H1 (cell line): ENCODE measurements at regions not wholly inside any gene's neighbourhood (a gene's known extent, or its start where the extent isn't known, plus 50 kb on each side); places are given as distances from the start of the nearest gene placed in this dataset.

Experiments
- CTCF ChIA-PET: fragments of 300-600 bp; sonication (Branson Sonifier 250); formaldehyde crosslinking; loops from one replicate; lab custom pipeline; 2021; ENCODE audit not compliant: partially characterized antibody; lab: Charles Lee
- POLR2A ChIA-PET: fragments of 300-600 bp; sonication (Branson Sonifier 250); formaldehyde crosslinking; loops from one replicate; lab custom pipeline; 2021; ENCODE audit warnings: inconsistent platforms; ENCODE audit not compliant: partially characterized antibody; lab: Charles Lee
- DNase-seq, 2 experiments: peaks; one replicate each; pipeline versions ENCODE4 v3.0.0 to v3.0.0-alpha.2; 2010 to 2022; ENCODE audit warnings: low spot score in 2 of 2, low read depth in 1 of 2, mixed read lengths in 1 of 2
- FAIRE-seq: peaks from 2 replicates; lab custom pipeline; 2011; peaks lifted over from hg19 to GRCh38; lab: Jason Lieb, UNC
- H2AFZ ChIP-seq: 2 replicates; pipeline ENCODE4 v1.8.1; 2012; ENCODE audit warnings: low read length, inconsistent platforms
- H2AK5ac ChIP-seq: 2 replicates; pipeline ENCODE4 v1.6.1; 2013; ENCODE audit warnings: low read depth, low read length
- H2BK120ac ChIP-seq: replicated peaks from 2 replicates; pipeline ENCODE3; 2013; ENCODE audit warnings: low read depth, low read length, inconsistent platforms
- H2BK12ac ChIP-seq: 2 replicates; pipeline ENCODE4 v1.6.1; 2013; ENCODE audit warnings: low read depth, low read length
- H2BK15ac ChIP-seq: 2 replicates; pipeline ENCODE4 v1.6.1; 2013; ENCODE audit warnings: low read length
- H2BK20ac ChIP-seq: 2 replicates; pipeline ENCODE4 v1.6.1; 2013; ENCODE audit warnings: low read length
- H2BK5ac ChIP-seq: 2 replicates; pipeline ENCODE4 v1.6.1; 2013; ENCODE audit warnings: low read depth, low read length
- H3K14ac ChIP-seq: 2 replicates; pipeline ENCODE4 v1.6.1; 2013; ENCODE audit warnings: inconsistent platforms; ENCODE audit not compliant: insufficient read length
- H3K18ac ChIP-seq: 2 replicates; pipeline ENCODE4 v1.6.1; 2013; ENCODE audit warnings: low read length; ENCODE audit errors: extremely low read depth
- H3K23ac ChIP-seq: 2 replicates; pipeline ENCODE4 v1.6.1; 2013; ENCODE audit warnings: inconsistent platforms; ENCODE audit not compliant: insufficient read length
- H3K23me2 ChIP-seq: 2 replicates; pipeline ENCODE4 v1.6.1; 2013; ENCODE audit warnings: low read depth, low read length
- H3K27ac ChIP-seq: 2 replicates; pipeline ENCODE4 v1.6.1; 2011; ENCODE audit warnings: low read depth, low read length, inconsistent platforms
- H3K27me3 ChIP-seq, 4 experiments: replicated peaks in 1 of 4; 1 replicate in 1 of 4; 2 replicates in 3 of 4; pipeline versions ENCODE4 v1.6.1 to v1.8.1; 2011 to 2013; ENCODE audit warnings: low read length in 3 of 4, mild to moderate bottlenecking in 3 of 4, inconsistent platforms in 2 of 4, mixed read lengths in 2 of 4, moderate library complexity in 1 of 4; ENCODE audit not compliant: control insufficient read depth in 3 of 4, insufficient read depth in 3 of 4; ENCODE audit errors: extremely low read depth in 1 of 4
- H3K36me3 ChIP-seq, 4 experiments: 2 replicates each; pipeline versions ENCODE4 v1.6.1 to v1.8.1; 2011 to 2013; ENCODE audit warnings: mild to moderate bottlenecking in 4 of 4, low read length in 3 of 4, moderate library complexity in 2 of 4, control low read depth in 1 of 4, inconsistent platforms in 1 of 4; ENCODE audit not compliant: insufficient read depth in 4 of 4, control insufficient read depth in 2 of 4
- H3K4ac ChIP-seq: replicated peaks from 2 replicates; pipeline ENCODE3; 2013; ENCODE audit warnings: low read length, low read depth, mixed read lengths, inconsistent platforms; ENCODE audit not compliant: insufficient read length
- H3K4me1 ChIP-seq, 4 experiments: replicated peaks in 1 of 4; 1 replicate in 1 of 4; 2 replicates in 3 of 4; pipeline versions ENCODE4 v1.6.1 to v1.8.1; 2011 to 2013; ENCODE audit warnings: low read length in 3 of 4, inconsistent platforms in 2 of 4, mixed read lengths in 1 of 4; ENCODE audit not compliant: insufficient read depth in 4 of 4, control insufficient read depth in 3 of 4
- H3K4me2 ChIP-seq, 2 experiments: 2 replicates each; pipeline versions ENCODE4 v1.6.1 to v1.8.1; 2011 to 2013; ENCODE audit warnings: low read depth in 2 of 2, low read length in 2 of 2, control low read depth in 1 of 2, inconsistent platforms in 1 of 2, mild to moderate bottlenecking in 1 of 2; ENCODE audit not compliant: insufficient read depth in 1 of 2
- H3K4me3 ChIP-seq, 4 experiments: fragments of 200-600, 300-600 bp in 1 of 4; sonication (generic), shearing (Covaris generic), sonication (Bioruptor Twin) in 1 of 4; 2 replicates each; pipeline versions ENCODE4 v1.5.1 to v1.8.1; 2011 to 2016; ENCODE audit warnings: low read length in 4 of 4, low read depth in 3 of 4, control low read depth in 2 of 4, inconsistent platforms in 2 of 4, mild to moderate bottlenecking in 2 of 4, mixed read lengths in 1 of 4, moderate library complexity in 1 of 4; ENCODE audit not compliant: insufficient read depth in 2 of 4; ENCODE audit errors: extremely low read depth in 1 of 4
- H3K56ac ChIP-seq: replicated peaks from 2 replicates; pipeline ENCODE3; 2013; ENCODE audit warnings: low read depth, mild to moderate bottlenecking, mixed read lengths, low read length, inconsistent platforms; ENCODE audit not compliant: insufficient read length
- H3K79me1 ChIP-seq: 2 replicates; pipeline ENCODE4 v1.6.1; 2013; ENCODE audit warnings: low read depth, low read length, control low read depth
- H3K79me2 ChIP-seq, 2 experiments: 2 replicates each; pipeline versions ENCODE4 v1.6.1 to v1.8.1; 2012 to 2013; ENCODE audit warnings: low read length in 2 of 2, mild to moderate bottlenecking in 2 of 2, inconsistent platforms in 1 of 2; ENCODE audit not compliant: insufficient read depth in 2 of 2, control insufficient read depth in 1 of 2
- H3K9ac ChIP-seq, 4 experiments: replicated peaks in 1 of 4; 1 replicate in 1 of 4; 2 replicates in 3 of 4; pipeline versions ENCODE4 v1.6.1 to v1.8.1; 2011 to 2013; ENCODE audit warnings: low read depth in 3 of 4, low read length in 3 of 4, control low read depth in 2 of 4, mild to moderate bottlenecking in 2 of 4, moderate library complexity in 2 of 4, inconsistent platforms in 1 of 4; ENCODE audit errors: extremely low read depth in 1 of 4
- H3K9me3 ChIP-seq, 2 experiments: 2 replicates each; pipeline versions ENCODE4 v1.6.1 to v1.8.1; 2012 to 2013; ENCODE audit warnings: mild to moderate bottlenecking in 2 of 2, moderate library complexity in 2 of 2, control low read depth in 1 of 2, inconsistent platforms in 1 of 2, low read depth in 1 of 2, low read length in 1 of 2, mixed read lengths in 1 of 2; ENCODE audit not compliant: insufficient read depth in 2 of 2
- H4K20me1 ChIP-seq, 2 experiments: replicated peaks in 1 of 2; 2 replicates each; pipeline versions ENCODE3 to v1.8.1; 2011 to 2013; ENCODE audit warnings: inconsistent platforms in 2 of 2, low read length in 2 of 2, mild to moderate bottlenecking in 1 of 2; ENCODE audit not compliant: insufficient read depth in 2 of 2, control insufficient read depth in 1 of 2
- H4K5ac ChIP-seq: 2 replicates; pipeline ENCODE4 v1.6.1; 2013; ENCODE audit warnings: low read length, low read depth, mixed read lengths, inconsistent platforms; ENCODE audit not compliant: insufficient read length
- H4K8ac ChIP-seq: 2 replicates; pipeline ENCODE4 v1.8.0; 2013; ENCODE audit warnings: mild to moderate bottlenecking, moderate library complexity, low read length, inconsistent platforms; ENCODE audit not compliant: insufficient read depth; ENCODE audit errors: extremely low read depth
- H4K91ac ChIP-seq: replicated peaks from 2 replicates; pipeline ENCODE3; 2013; ENCODE audit warnings: low read length, mixed read lengths, inconsistent platforms; ENCODE audit not compliant: insufficient read length
- BCL11A ChIP-seq, 2 experiments: IDR thresholded peaks; one replicate each; pipeline ENCODE4 v1.6.1; 2011; ENCODE audit warnings: low read depth in 2 of 2, low read length in 2 of 2, mild to moderate bottlenecking in 2 of 2
- CEBPB ChIP-seq: IDR thresholded peaks from 2 replicates; pipeline ENCODE4 v1.6.1; 2012; ENCODE audit warnings: low read depth, low read length
- E2F6 ChIP-seq: IDR thresholded peaks from 2 replicates; pipeline ENCODE4 v1.6.1; 2012; ENCODE audit warnings: inconsistent platforms
- EGR1 ChIP-seq: IDR thresholded peaks from 2 replicates; pipeline ENCODE4 v1.6.1; 2011; ENCODE audit warnings: low read depth, low read length, borderline replicate concordance
- EZH2 ChIP-seq: fragments of 200-600 bp; sonication (generic); IDR thresholded peaks from 2 replicates; pipeline ENCODE4 v1.7.1; 2012; ENCODE audit warnings: low read depth, mild to moderate bottlenecking, moderate library complexity, low read length, inconsistent platforms; ENCODE audit not compliant: severe bottlenecking
- GTF2F1 ChIP-seq: IDR thresholded peaks from 2 replicates; pipeline ENCODE4 v1.6.1; 2012; ENCODE audit warnings: low read depth, low read length, improper control_type of control experiment, borderline replicate concordance
- HDAC6 ChIP-seq: IDR thresholded peaks from one replicate; pipeline ENCODE4 v1.7.1; 2012; ENCODE audit warnings: low read depth, mild to moderate bottlenecking, inconsistent platforms, low read length, moderate library complexity
- MAX ChIP-seq: IDR thresholded peaks from 2 replicates; pipeline ENCODE4 v1.6.1; 2012; ENCODE audit warnings: inconsistent platforms
- PHF8 ChIP-seq: fragments of 200-600 bp; sonication (generic); conservative IDR thresholded peaks from 2 replicates; pipeline ENCODE4 v1.7.1; 2012; ENCODE audit warnings: low read depth, mild to moderate bottlenecking, inconsistent platforms, low read length, moderate library complexity
- POLR2A ChIP-seq, 2 experiments: IDR thresholded peaks; 1 replicate in 1 of 2; 2 replicates in 1 of 2; pipeline ENCODE4 v1.6.1; 2011; ENCODE audit warnings: low read depth in 2 of 2, low read length in 2 of 2, mild to moderate bottlenecking in 2 of 2; ENCODE audit errors: control extremely low read depth in 1 of 2
- RNF2 ChIP-seq: fragments of 200-900, 300-1000 bp; sonication (generic); IDR thresholded peaks from 2 replicates; pipeline ENCODE4 v1.7.1; 2016; ENCODE audit warnings: borderline replicate concordance, low read depth, mild to moderate bottlenecking, antibody characterized with exemption, low read length; ENCODE audit not compliant: poor library complexity, severe bottlenecking; ENCODE audit errors: missing control alignments
- SP1 ChIP-seq: IDR thresholded peaks from 2 replicates; pipeline ENCODE4 v1.6.1; 2011; ENCODE audit warnings: low read depth, low read length
- SP4 ChIP-seq: IDR thresholded peaks from 2 replicates; pipeline ENCODE4 v1.6.1; 2012; ENCODE audit warnings: low read length, inconsistent platforms
- SUZ12 ChIP-seq: fragments of 200-600 bp; sonication (generic); IDR thresholded peaks from 2 replicates; pipeline ENCODE4 v1.6.1; 2012; ENCODE audit warnings: mild to moderate bottlenecking, inconsistent platforms, low read length, moderate library complexity, mixed read lengths
- ZNF274 ChIP-seq: IDR thresholded peaks from 2 replicates; pipeline ENCODE4 v1.7.0; 2012; ENCODE audit warnings: low read length, borderline replicate concordance; ENCODE audit errors: extremely low read depth

GRCh38 chr11:17148536-17148935 lies 59.2 kb downstream of the PIK3C2A start:
- CTCF ChIA-PET, result interaction anchor here (1.1 to 1.7 kb wide), 2 partner anchors 9 to 11 kb away, joined by 3 read pairs; no protein-coding TSS in a partner anchor
- Histone ChIP-seq H3K9me3 (no peaks in the 10 kb centered on the region), H3K36me3 (peaks cover 0 to 35% (median 11%) of the 10 kb centered on the region in 4 experiments; a peak in 7 of 8 replicates), H3K4ac (no peak overlapping the region), H3K18ac (no peak overlapping the region), H3K79me2 (peaks cover 0 to 6% of the 10 kb centered on the region in 2 experiments; a peak in 1 of 4 replicates)
- no peak for DNase-seq
- TF ChIP-seq GTF2F1, result no peak
- TF ChIP-seq RNF2, result no peak
- no peak for TF ChIP-seq SP4
- TF ChIP-seq EZH2, result no peak
- TF ChIP-seq SP1, result no peak
- no peak for TF ChIP-seq SUZ12
- no peak for TF ChIP-seq POLR2A (IDR thresholded peaks at IDR 0.05; ENCODE audit: control extremely low read depth in 1 of 2, low read depth in 2 of 2, low read length in 2 of 2)
- TF ChIP-seq E2F6, result no peak
- TF ChIP-seq MAX, result no peak
- no peak for TF ChIP-seq EGR1
- no peak for TF ChIP-seq CEBPB
- no peak for TF ChIP-seq BCL11A (IDR thresholded peaks at IDR 0.05; ENCODE audit: low read depth in 2 of 2, low read length in 2 of 2)
- TF ChIP-seq ZNF274, result no peak
- TF ChIP-seq PHF8, result no peak
- TF ChIP-seq HDAC6, result no peak
- TF ChIP-seq, all 59 proteins: peak for 0
- Histone ChIP-seq H3K56ac (no peak overlapping the region), H3K27me3 (no peaks in the 10 kb centered on the region), H3K4me1 (no peaks in the 10 kb centered on the region), H3K23me2 (no peaks in the 10 kb centered on the region), H4K91ac (no peak overlapping the region), H2BK15ac (no peak overlapping the region), H3K79me1 (no peaks in the 10 kb centered on the region), H3K23ac (no peak overlapping the region), H2AFZ (no peak overlapping the region), H2BK120ac (no peak overlapping the region), H3K14ac (no peak overlapping the region), H2AK5ac (no peak overlapping the region), H3K9ac (no peak overlapping the region), H4K8ac (no peak overlapping the region), H2BK12ac (no peak overlapping the region), H3K4me3 (no peak overlapping the region), H4K5ac (no peak overlapping the region), H2BK5ac (no peak overlapping the region), H3K4me2 (no peak overlapping the region), H3K27ac (no peak overlapping the region), H4K20me1 (peaks cover 0 to 4% of the 10 kb centered on the region in 2 experiments), H2BK20ac (no peak overlapping the region)
- POLR2A ChIA-PET, result no interaction called here
- no peak for FAIRE-seq
